Peyer's patch (tissue), 4 donors: ENCODE measurements at regions not wholly inside any gene's neighbourhood (a gene's known extent, or its start where the extent isn't known, plus 50 kb on each side); places are given as distances from the start of the nearest gene placed in this dataset.

Experiments used
- POLR2A ChIP-seq, 2 donors: fragments of 450-650 bp; IDR thresholded peaks; one replicate each; pipeline ENCODE4 v1.5.1; 2017; ENCODE audit warnings: antibody characterized with exemption in 2 of 2, mild to moderate bottlenecking in 2 of 2, moderate library complexity in 2 of 2
- TF ChIP-seq, protein P1 (sequence below), 6 experiments: fragments of 450-650 bp in 4 of 6; fragments of 200-600 bp in 2 of 6; sonication (generic) in 1 of 6; IDR thresholded peaks; one replicate each; pipeline ENCODE4 v1.5.1; 2017 to 2019; ENCODE audit warnings: antibody characterized with exemption in 6 of 6, mild to moderate bottlenecking in 3 of 6, moderate library complexity in 1 of 6

- TF ChIP-seq, protein P1, sequence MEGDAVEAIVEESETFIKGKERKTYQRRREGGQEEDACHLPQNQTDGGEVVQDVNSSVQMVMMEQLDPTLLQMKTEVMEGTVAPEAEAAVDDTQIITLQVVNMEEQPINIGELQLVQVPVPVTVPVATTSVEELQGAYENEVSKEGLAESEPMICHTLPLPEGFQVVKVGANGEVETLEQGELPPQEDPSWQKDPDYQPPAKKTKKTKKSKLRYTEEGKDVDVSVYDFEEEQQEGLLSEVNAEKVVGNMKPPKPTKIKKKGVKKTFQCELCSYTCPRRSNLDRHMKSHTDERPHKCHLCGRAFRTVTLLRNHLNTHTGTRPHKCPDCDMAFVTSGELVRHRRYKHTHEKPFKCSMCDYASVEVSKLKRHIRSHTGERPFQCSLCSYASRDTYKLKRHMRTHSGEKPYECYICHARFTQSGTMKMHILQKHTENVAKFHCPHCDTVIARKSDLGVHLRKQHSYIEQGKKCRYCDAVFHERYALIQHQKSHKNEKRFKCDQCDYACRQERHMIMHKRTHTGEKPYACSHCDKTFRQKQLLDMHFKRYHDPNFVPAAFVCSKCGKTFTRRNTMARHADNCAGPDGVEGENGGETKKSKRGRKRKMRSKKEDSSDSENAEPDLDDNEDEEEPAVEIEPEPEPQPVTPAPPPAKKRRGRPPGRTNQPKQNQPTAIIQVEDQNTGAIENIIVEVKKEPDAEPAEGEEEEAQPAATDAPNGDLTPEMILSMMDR (IDR thresholded peaks at IDR 0.05): no peak
- TF ChIP-seq POLR2A (IDR thresholded peaks at IDR 0.05): no peak
Observed at GRCh38 chr7:94251-94801, 98.0 kb upstream of the FAM20C start.
